GM23338 (cell line): ENCODE measurements at regions not wholly inside any gene's neighbourhood (a gene's known extent, or its start where the extent isn't known, plus 50 kb on each side); places are given as distances from the start of the nearest gene placed in this dataset.

ENCODE experiments used
- ATAC-seq: fragments of 200-7000 bp; cut with Tn5 transposase; 3 replicates; pipeline ENCODE4 v1.9.1; 2020
- DNase-seq: peaks from one replicate; pipeline ENCODE4 v3.0.0-alpha.2; 2015; ENCODE audit warnings: low spot score
- H2AFZ ChIP-seq: fragments of 200-600 bp; sonication (generic); 2 replicates; pipeline ENCODE4 v1.8.0; 2016; ENCODE audit warnings: antibody characterized with exemption, mild to moderate bottlenecking, moderate library complexity
- H3F3A ChIP-seq: fragments of 200-600 bp; sonication (generic); replicated peaks from 2 replicates; pipeline ENCODE4 v1.8.0; 2017; ENCODE audit warnings: antibody characterized with exemption, mixed run types, low read depth
- H3K27ac ChIP-seq: fragments of 200-600 bp; sonication (generic); 2 replicates; pipeline ENCODE4 v1.6.1; 2016; ENCODE audit warnings: low read depth
- H3K27me3 ChIP-seq: fragments of 200-600 bp; sonication (generic); 2 replicates; pipeline ENCODE4 v1.8.0; 2016; ENCODE audit warnings: mild to moderate bottlenecking, mixed run types, moderate library complexity; ENCODE audit not compliant: insufficient read depth
- H3K36me3 ChIP-seq: fragments of 200-600 bp; sonication (generic); 2 replicates; pipeline ENCODE4 v1.8.0; 2016; ENCODE audit warnings: mild to moderate bottlenecking; ENCODE audit not compliant: insufficient read depth
- H3K4me1 ChIP-seq: fragments of 200-600 bp; sonication (generic); 2 replicates; pipeline ENCODE4 v1.8.0; 2016; ENCODE audit warnings: mild to moderate bottlenecking, moderate library complexity; ENCODE audit not compliant: insufficient read depth
- H3K4me2 ChIP-seq: fragments of 200-600 bp; sonication (generic); 2 replicates; pipeline ENCODE4 v1.7.1; 2017; ENCODE audit warnings: mixed run types
- H3K4me3 ChIP-seq: fragments of 200-600 bp; sonication (generic); 2 replicates; pipeline ENCODE4 v1.6.1; 2016; ENCODE audit warnings: mixed run types
- H3K79me2 ChIP-seq: fragments of 200-600 bp; sonication (generic); replicated peaks from 2 replicates; pipeline ENCODE4 v1.8.0; 2017; ENCODE audit warnings: mild to moderate bottlenecking; ENCODE audit not compliant: insufficient read depth
- H3K9me2 ChIP-seq: fragments of 200-600 bp; sonication (generic); 2 replicates; pipeline ENCODE4 v1.8.0; 2017; ENCODE audit not compliant: insufficient read depth
- H4K20me1 ChIP-seq: fragments of 200-600 bp; sonication (generic); replicated peaks from 2 replicates; pipeline ENCODE4 v1.8.0; 2017; ENCODE audit warnings: mild to moderate bottlenecking; ENCODE audit not compliant: insufficient read depth
- H3K27ac Mint-ChIP-seq: 2 replicates; pipeline ENCODE4 v1.8.0; 2020; ENCODE audit warnings: inconsistent platforms, mild to moderate bottlenecking, moderate library complexity, mixed read lengths
- H3K27me3 Mint-ChIP-seq: 3 replicates; pipeline ENCODE4 v1.8.0; 2022; ENCODE audit warnings: low read depth, mild to moderate bottlenecking, moderate library complexity, mixed read lengths, inconsistent platforms; ENCODE audit not compliant: insufficient read depth, poor library complexity
- H3K36me3 Mint-ChIP-seq: 3 replicates; pipeline ENCODE4 v1.8.0; 2021; ENCODE audit warnings: low read depth, mild to moderate bottlenecking, inconsistent platforms, moderate library complexity, mixed read lengths
- H3K4me1 Mint-ChIP-seq: 3 replicates; pipeline ENCODE4 v1.8.0; 2020; ENCODE audit warnings: mild to moderate bottlenecking, inconsistent platforms, mixed read lengths
- H3K4me3 Mint-ChIP-seq: 3 replicates; pipeline ENCODE4 v1.8.0; 2021; ENCODE audit warnings: moderate library complexity, mild to moderate bottlenecking, inconsistent platforms, mixed read lengths
- H3K9me3 Mint-ChIP-seq: 3 replicates; pipeline ENCODE4 v1.8.0; 2020; ENCODE audit warnings: moderate library complexity, mild to moderate bottlenecking, inconsistent platforms, mixed read lengths
- CREB1 ChIP-seq: fragments of 250-450 bp; sonication (Bioruptor Pico); IDR thresholded peaks from 2 replicates; pipeline ENCODE4 v1.5.0; 2020; ENCODE audit warnings: low read depth, mild to moderate bottlenecking, moderate library complexity
- CTCF ChIP-seq, 2 experiments: fragments of 200-600 bp in 1 of 2; sonication (generic) in 1 of 2; conservative IDR thresholded peaks; 2 replicates each; pipeline versions ENCODE4 v1.5.1 to v1.6.1; 2016 to 2017; ENCODE audit warnings: antibody characterized with exemption in 2 of 2, low read depth in 2 of 2, mild to moderate bottlenecking in 2 of 2, moderate library complexity in 1 of 2
- ETS1 ChIP-seq: IDR thresholded peaks from 2 replicates; pipeline ENCODE4 v1.6.1; 2016; ENCODE audit warnings: antibody characterized with exemption
- EZH2 ChIP-seq: fragments of 200-600 bp; sonication (generic); IDR thresholded peaks from one replicate; pipeline ENCODE4 v1.8.0; 2017; ENCODE audit warnings: antibody characterized with exemption, mild to moderate bottlenecking, low read depth; ENCODE audit not compliant: unreplicated experiment
- EZH2phosphoT487 ChIP-seq: fragments of 200-600 bp; sonication (generic); IDR thresholded peaks from one replicate; pipeline ENCODE4 v1.8.1; 2018; ENCODE audit warnings: antibody characterized with exemption; ENCODE audit not compliant: unreplicated experiment
- JUNB ChIP-seq: IDR thresholded peaks from one replicate; pipeline ENCODE4 v1.6.1; 2016; ENCODE audit warnings: antibody characterized with exemption; ENCODE audit not compliant: unreplicated experiment
- NANOG ChIP-seq: IDR thresholded peaks from 2 replicates; pipeline ENCODE4 v1.6.1; 2016; ENCODE audit warnings: antibody characterized with exemption, borderline replicate concordance
- POLR2AphosphoS5 ChIP-seq: IDR thresholded peaks from 2 replicates; pipeline ENCODE4 v1.6.1; 2016; ENCODE audit warnings: antibody characterized with exemption, low read depth
- REST ChIP-seq: IDR thresholded peaks from one replicate; pipeline ENCODE4 v1.6.1; 2018; ENCODE audit warnings: antibody characterized with exemption; ENCODE audit not compliant: unreplicated experiment
- STAT1 ChIP-seq: IDR thresholded peaks from one replicate; pipeline ENCODE4 v1.6.1; 2016; ENCODE audit warnings: antibody characterized with exemption; ENCODE audit not compliant: unreplicated experiment
- ZNF114 ChIP-seq: fragments of 250-450 bp; sonication (Bioruptor Pico); IDR thresholded peaks from 2 replicates; pipeline ENCODE4 v1.5.0; 2020; ENCODE audit warnings: mild to moderate bottlenecking, moderate library complexity
- ZNF331 ChIP-seq: fragments of 250-450 bp; sonication (Bioruptor Pico); IDR thresholded peaks from 2 replicates; pipeline ENCODE4 v1.5.0; 2020; ENCODE audit warnings: low read depth, mild to moderate bottlenecking, moderate library complexity
- ZNF462 ChIP-seq: fragments of 250-450 bp; sonication (Bioruptor Pico); IDR thresholded peaks from 2 replicates; pipeline ENCODE4 v1.5.0; 2020; ENCODE audit warnings: mild to moderate bottlenecking, moderate library complexity

GRCh38 chr5:23029290-23029689 is 176.1 kb upstream of the CDH12 start:
- H3K36me3 ChIP-seq = no peaks in the 10 kb centered on the region
- H3K4me1 ChIP-seq = no peaks in the 10 kb centered on the region
- H3K4me3 Mint-ChIP-seq = no peak overlapping the region
- no peak overlapping the region for H3K4me2 ChIP-seq
- H3K27me3 Mint-ChIP-seq = peaks cover 2% of the 10 kb centered on the region
- H3F3A ChIP-seq = no peaks in the 10 kb centered on the region
- H2AFZ ChIP-seq = no peak overlapping the region
- ATAC-seq (no peak), DNase-seq (no peak)
- H3K9me3 Mint-ChIP-seq = no peaks in the 10 kb centered on the region
- H3K9me2 ChIP-seq = peaks cover 8% of the 10 kb centered on the region; the same call in 1 of the 2 replicates
- no peaks in the 10 kb centered on the region for H4K20me1 ChIP-seq
- H3K27me3 ChIP-seq = no peaks in the 10 kb centered on the region
- H3K4me1 Mint-ChIP-seq = peaks cover 3% of the 10 kb centered on the region; the same call in 1 of the 3 replicates
- H3K27ac ChIP-seq = no peak overlapping the region
- no peak overlapping the region for H3K4me3 ChIP-seq
- no peaks in the 10 kb centered on the region for H3K36me3 Mint-ChIP-seq
- TF ChIP-seq CREB1 (CRISPR knock-in tag) = no peak
- TF ChIP-seq ZNF331 (CRISPR knock-in tag) = no peak
- no peak for TF ChIP-seq ZNF462 (CRISPR knock-in tag)
- TF ChIP-seq STAT1 = no peak
- TF ChIP-seq REST = no peak
- no peak for TF ChIP-seq POLR2AphosphoS5
- TF ChIP-seq NANOG = no peak
- no peak for TF ChIP-seq EZH2phosphoT487
- no peak for TF ChIP-seq EZH2
- no peak for TF ChIP-seq JUNB
- no peak for TF ChIP-seq ZNF114 (CRISPR knock-in tag)
- TF ChIP-seq CTCF (conservative IDR thresholded peaks at IDR 0.05; ENCODE audit: low read depth in 2 of 2) = no peak
- TF ChIP-seq ETS1 = no peak
- no peaks in the 10 kb centered on the region for H3K79me2 ChIP-seq
- H3K27ac Mint-ChIP-seq = no peak overlapping the region
